Astrocyte (in vitro differentiated cells and primary cell): ENCODE measurements at regions not wholly inside any gene's neighbourhood (a gene's known extent, or its start where the extent isn't known, plus 50 kb on each side); places are given as distances from the start of the nearest gene placed in this dataset.

Experiments
- DNase-seq: peaks from one replicate; pipeline ENCODE4 v3.0.0-alpha.2; 2010; ENCODE audit warnings: low read depth
- FAIRE-seq: peaks from 2 replicates; lab custom pipeline; 2011; peaks lifted over from hg19 to GRCh38; lab: Jason Lieb, UNC
- H2AFZ ChIP-seq: 2 replicates; pipeline ENCODE4 v1.6.0; 2012; ENCODE audit warnings: low read depth, low read length, inconsistent platforms
- H3K27ac ChIP-seq: 2 replicates; pipeline ENCODE4 v1.5.1; 2011; ENCODE audit warnings: low read depth, low read length, inconsistent platforms
- H3K27me3 ChIP-seq: 2 replicates; pipeline ENCODE4 v1.6.0; 2011; ENCODE audit warnings: low read length, inconsistent platforms; ENCODE audit not compliant: insufficient read depth
- H3K36me3 ChIP-seq: 2 replicates; pipeline ENCODE4 v1.5.1; 2011; ENCODE audit warnings: low read length, inconsistent platforms; ENCODE audit not compliant: insufficient read depth
- H3K4me1 ChIP-seq: 2 replicates; pipeline ENCODE4 v1.5.1; 2011; ENCODE audit warnings: low read length, inconsistent platforms; ENCODE audit not compliant: insufficient read depth
- H3K4me2 ChIP-seq: 2 replicates; pipeline ENCODE4 v1.6.0; 2012; ENCODE audit warnings: low read length, inconsistent platforms
- H3K4me3 ChIP-seq: 2 replicates; pipeline ENCODE4 v1.5.1; 2011; ENCODE audit warnings: low read depth, mild to moderate bottlenecking, low read length, inconsistent platforms; ENCODE audit not compliant: insufficient read depth
- H3K79me2 ChIP-seq: 2 replicates; pipeline ENCODE4 v1.6.0; 2012; ENCODE audit warnings: mild to moderate bottlenecking, low read length, inconsistent platforms; ENCODE audit not compliant: insufficient read depth
- H3K9ac ChIP-seq: 2 replicates; pipeline ENCODE4 v1.6.0; 2012; ENCODE audit warnings: mild to moderate bottlenecking, low read length, inconsistent platforms
- H3K9me3 ChIP-seq: 2 replicates; pipeline ENCODE4 v1.5.1; 2012; ENCODE audit warnings: low read depth, mild to moderate bottlenecking, low read length, inconsistent platforms; ENCODE audit not compliant: insufficient read depth
- H4K20me1 ChIP-seq: 2 replicates; pipeline ENCODE4 v1.6.0; 2012; ENCODE audit warnings: low read length, inconsistent platforms; ENCODE audit not compliant: insufficient read depth
- H3K27ac Mint-ChIP-seq: one replicate; pipeline ENCODE4 v1.8.0; 2021; ENCODE audit warnings: mild to moderate bottlenecking, mixed read lengths; ENCODE audit not compliant: unreplicated experiment
- H3K27me3 Mint-ChIP-seq: one replicate; pipeline ENCODE4 v1.8.0; 2021; ENCODE audit warnings: low read depth, mixed read lengths; ENCODE audit not compliant: unreplicated experiment
- H3K36me3 Mint-ChIP-seq: one replicate; pipeline ENCODE4 v1.8.0; 2021; ENCODE audit warnings: low read depth, mixed read lengths; ENCODE audit not compliant: unreplicated experiment
- H3K4me1 Mint-ChIP-seq: one replicate; pipeline ENCODE4 v1.8.0; 2021; ENCODE audit warnings: low read depth, mixed read lengths; ENCODE audit not compliant: unreplicated experiment
- H3K4me3 Mint-ChIP-seq: one replicate; pipeline ENCODE4 v1.8.0; 2021; ENCODE audit warnings: mild to moderate bottlenecking, moderate library complexity, mixed read lengths; ENCODE audit not compliant: unreplicated experiment
- H3K9me3 Mint-ChIP-seq: one replicate; pipeline ENCODE4 v1.8.0; 2021; ENCODE audit warnings: mild to moderate bottlenecking, mixed read lengths; ENCODE audit not compliant: unreplicated experiment
- EZH2 ChIP-seq: IDR thresholded peaks from 2 replicates; pipeline ENCODE4 v1.6.1; 2012; ENCODE audit warnings: mild to moderate bottlenecking, low read length, inconsistent platforms; ENCODE audit not compliant: insufficient read depth
- TF ChIP-seq, protein P1 (sequence below): IDR thresholded peaks from 2 replicates; pipeline ENCODE4 v1.5.1; 2011; ENCODE audit warnings: low read depth, mild to moderate bottlenecking, inconsistent platforms, low read length, moderate library complexity; ENCODE audit not compliant: insufficient read depth

DNA sequence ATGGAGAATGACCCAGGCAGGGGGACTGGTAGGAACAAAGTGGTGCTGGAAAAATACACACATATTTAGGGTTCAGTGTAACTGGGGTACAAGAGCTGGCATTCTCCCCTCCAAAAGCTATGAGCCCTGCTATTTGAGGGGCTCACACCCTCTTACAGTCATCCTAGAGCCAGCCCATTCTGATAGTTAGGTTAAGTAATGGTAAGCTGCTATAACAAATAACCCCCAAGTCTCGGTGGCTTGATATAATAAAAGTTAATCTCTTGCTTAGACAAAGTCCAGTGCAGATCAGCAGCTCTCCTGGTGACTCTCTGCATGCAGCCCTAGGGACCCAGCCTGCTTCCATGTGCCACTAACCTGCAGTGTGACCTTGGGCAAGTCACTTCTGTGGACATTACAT, 234.9 kb upstream of the HES1 start:
- peaks cover 82% of the 10 kb centered on the region for H3K27me3 Mint-ChIP-seq

DNA sequence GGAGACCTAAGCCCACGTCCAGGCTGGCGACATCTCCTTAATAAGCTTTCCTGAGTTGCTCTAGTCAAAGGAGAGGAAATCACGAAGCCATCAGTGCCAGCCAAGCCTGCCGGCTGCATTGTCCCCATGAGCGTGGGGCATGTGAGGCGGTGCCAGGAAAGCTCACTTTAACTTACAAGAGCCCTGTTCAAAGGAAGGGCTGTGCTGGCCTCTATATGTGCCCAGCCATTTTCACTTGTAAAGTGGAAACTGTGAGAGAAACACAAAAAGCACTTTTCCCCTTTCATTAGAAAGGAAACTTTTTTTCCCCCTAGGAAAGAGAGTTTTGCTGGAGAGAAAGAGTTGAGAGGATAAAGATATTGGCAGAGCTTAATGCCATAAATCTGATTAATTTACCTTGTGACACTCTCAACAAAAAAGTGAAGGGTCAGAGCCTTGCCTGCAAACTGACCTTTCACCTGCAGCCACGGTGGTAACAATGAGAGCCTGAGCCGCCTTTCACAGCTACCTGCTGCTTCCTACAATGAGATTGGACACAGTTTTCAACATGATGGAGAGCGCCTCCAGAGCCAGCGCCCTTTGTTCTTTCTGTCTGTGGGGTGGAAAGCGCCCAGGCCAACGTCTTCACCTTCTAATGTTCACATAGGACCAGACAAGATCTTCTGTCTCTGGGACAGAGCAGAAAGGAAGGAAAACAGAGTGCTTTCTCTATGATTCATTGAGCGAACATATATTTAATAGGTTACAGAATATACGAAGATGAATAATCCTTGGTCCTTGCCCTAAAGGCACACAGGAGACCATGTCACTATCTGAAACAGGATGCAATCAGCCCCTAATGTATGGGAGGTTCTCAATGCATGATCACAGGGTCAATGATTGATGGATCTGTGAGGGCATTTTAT, 233.1 kb upstream of the HES1 start:
- no peak for TF ChIP-seq EZH2
- TF ChIP-seq, protein P1, sequence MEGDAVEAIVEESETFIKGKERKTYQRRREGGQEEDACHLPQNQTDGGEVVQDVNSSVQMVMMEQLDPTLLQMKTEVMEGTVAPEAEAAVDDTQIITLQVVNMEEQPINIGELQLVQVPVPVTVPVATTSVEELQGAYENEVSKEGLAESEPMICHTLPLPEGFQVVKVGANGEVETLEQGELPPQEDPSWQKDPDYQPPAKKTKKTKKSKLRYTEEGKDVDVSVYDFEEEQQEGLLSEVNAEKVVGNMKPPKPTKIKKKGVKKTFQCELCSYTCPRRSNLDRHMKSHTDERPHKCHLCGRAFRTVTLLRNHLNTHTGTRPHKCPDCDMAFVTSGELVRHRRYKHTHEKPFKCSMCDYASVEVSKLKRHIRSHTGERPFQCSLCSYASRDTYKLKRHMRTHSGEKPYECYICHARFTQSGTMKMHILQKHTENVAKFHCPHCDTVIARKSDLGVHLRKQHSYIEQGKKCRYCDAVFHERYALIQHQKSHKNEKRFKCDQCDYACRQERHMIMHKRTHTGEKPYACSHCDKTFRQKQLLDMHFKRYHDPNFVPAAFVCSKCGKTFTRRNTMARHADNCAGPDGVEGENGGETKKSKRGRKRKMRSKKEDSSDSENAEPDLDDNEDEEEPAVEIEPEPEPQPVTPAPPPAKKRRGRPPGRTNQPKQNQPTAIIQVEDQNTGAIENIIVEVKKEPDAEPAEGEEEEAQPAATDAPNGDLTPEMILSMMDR: no peak
- H3K27ac Mint-ChIP-seq: no peak overlapping the region
- H3K27ac ChIP-seq: no peak overlapping the region

More for the DNA sequence above, 234.9 kb upstream of the HES1 start:
- Mint-ChIP-seq H3K27ac (no peak overlapping the region), H3K36me3 (no peaks in the 10 kb centered on the region), H3K9me3 (peaks cover 12% of the 10 kb centered on the region), H3K4me1 (no peaks in the 10 kb centered on the region), H3K4me3 (no peak overlapping the region)
- DNase-seq: no peak
- TF ChIP-seq, protein P1: no peak
- TF ChIP-seq EZH2: no peak
- Histone ChIP-seq H4K20me1 (no peaks in the 10 kb centered on the region), H3K9ac (no peak overlapping the region), H3K4me1 (no peaks in the 10 kb centered on the region), H3K4me3 (no peak overlapping the region), H3K36me3 (no peaks in the 10 kb centered on the region), H3K9me3 (no peaks in the 10 kb centered on the region), H3K27me3 (peaks cover 41% of the 10 kb centered on the region), H3K4me2 (no peak overlapping the region), H3K27ac (no peak overlapping the region), H3K79me2 (no peaks in the 10 kb centered on the region), H2AFZ (no peak overlapping the region)
- no peak for FAIRE-seq

DNA sequence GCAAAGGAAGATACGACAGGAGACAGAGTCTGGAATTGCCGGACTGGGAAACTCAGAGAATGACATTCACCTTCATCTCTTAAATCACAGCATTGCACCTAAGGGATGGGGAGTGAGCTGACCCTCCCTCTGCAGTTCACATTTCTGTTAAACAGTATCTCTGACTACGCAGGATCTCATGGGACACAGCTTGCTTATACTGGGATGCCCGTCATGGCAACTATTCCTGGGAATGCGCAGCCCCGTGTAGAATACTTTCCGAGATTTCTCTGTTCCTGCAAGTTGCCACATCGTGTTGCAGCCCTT, 232.5 kb upstream of the HES1 start:
- no peaks in the 10 kb centered on the region for H3K36me3 ChIP-seq
- no peaks in the 10 kb centered on the region for H3K36me3 Mint-ChIP-seq
- no peak overlapping the region for H3K27ac Mint-ChIP-seq
- H3K9me3 Mint-ChIP-seq: peaks cover 15% of the 10 kb centered on the region
- no peak overlapping the region for H3K4me2 ChIP-seq
- peaks cover 86% of the 10 kb centered on the region for H3K27me3 Mint-ChIP-seq
- H3K4me1 ChIP-seq: no peaks in the 10 kb centered on the region
- no peaks in the 10 kb centered on the region for H3K9me3 ChIP-seq
- no peak overlapping the region for H3K27ac ChIP-seq
- H3K4me3 Mint-ChIP-seq: no peak overlapping the region
- TF ChIP-seq, protein P1: no peak
- no peak for TF ChIP-seq EZH2
- no peak for DNase-seq
- H3K4me3 ChIP-seq: no peak overlapping the region
- no peaks in the 10 kb centered on the region for H3K4me1 Mint-ChIP-seq
- no peaks in the 10 kb centered on the region for H3K79me2 ChIP-seq
- no peak overlapping the region for H2AFZ ChIP-seq
- no peaks in the 10 kb centered on the region for H4K20me1 ChIP-seq
- no peak for FAIRE-seq
- H3K27me3 ChIP-seq: peaks cover 43% of the 10 kb centered on the region
- H3K9ac ChIP-seq: no peak overlapping the region

More for the DNA sequence above, 233.1 kb upstream of the HES1 start:
- no peak overlapping the region for H3K9ac ChIP-seq
- peaks cover 14% of the 10 kb centered on the region for H3K9me3 Mint-ChIP-seq
- H3K4me3 ChIP-seq: no peak overlapping the region
- H3K4me1 Mint-ChIP-seq: no peaks in the 10 kb centered on the region
- H3K4me3 Mint-ChIP-seq: no peak overlapping the region
- peaks cover 42% of the 10 kb centered on the region for H3K27me3 ChIP-seq
- DNase-seq: no peak
- H3K79me2 ChIP-seq: no peaks in the 10 kb centered on the region
- H3K9me3 ChIP-seq: no peaks in the 10 kb centered on the region
- no peak overlapping the region for H2AFZ ChIP-seq
- H3K36me3 Mint-ChIP-seq: no peaks in the 10 kb centered on the region
- no peak for FAIRE-seq
- no peak overlapping the region for H3K4me2 ChIP-seq
- no peaks in the 10 kb centered on the region for H3K36me3 ChIP-seq
- H4K20me1 ChIP-seq: no peaks in the 10 kb centered on the region
- H3K27me3 Mint-ChIP-seq: peaks cover 82% of the 10 kb centered on the region
- no peaks in the 10 kb centered on the region for H3K4me1 ChIP-seq
